Natural killer cell (primary cell): ENCODE measurements at regions not wholly inside any gene's neighbourhood (a gene's known extent, or its start where the extent isn't known, plus 50 kb on each side); places are given as distances from the start of the nearest gene placed in this dataset.

Source experiments
- ATAC-seq, 3 donors: fragments of 150-1000 bp in 2 of 3; fragments of 200-7000 bp in 1 of 3; cut with Tn5 transposase; 1 replicate in 1 of 3; 2 replicates in 2 of 3; pipeline ENCODE4 v1.10.0; 2021; ENCODE audit warnings: mild to moderate bottlenecking in 2 of 3, moderate library complexity in 2 of 3
- DNase-seq, 2 donors: peaks; one replicate each; pipeline versions ENCODE4 v3.0.0 to v3.0.0-alpha.2; 2013 to 2021; ENCODE audit warnings: mixed read lengths in 1 of 2
- H3K27ac ChIP-seq: one replicate; pipeline ENCODE4 v1.5.1; 2013; ENCODE audit warnings: mild to moderate bottlenecking, low read length
- H3K27me3 ChIP-seq: one replicate; pipeline ENCODE4 v1.6.1; 2013; ENCODE audit warnings: low read length; ENCODE audit not compliant: control insufficient read depth, insufficient read depth
- H3K36me3 ChIP-seq: one replicate; pipeline ENCODE4 v1.6.1; 2013; ENCODE audit warnings: low read length; ENCODE audit not compliant: control insufficient read depth, insufficient read depth
- H3K4me1 ChIP-seq: one replicate; pipeline ENCODE4 v1.6.1; 2013; ENCODE audit warnings: low read length; ENCODE audit not compliant: control insufficient read depth, insufficient read depth
- H3K4me3 ChIP-seq: one replicate; pipeline ENCODE4 v1.5.1; 2013; ENCODE audit warnings: low read length
- H3K9me3 ChIP-seq: one replicate; pipeline ENCODE4 v1.6.1; 2013; ENCODE audit warnings: low read length; ENCODE audit not compliant: control insufficient read depth, insufficient read depth
- H3K27ac Mint-ChIP-seq, 2 donors: one replicate each; pipeline ENCODE4 v1.8.0; 2022; ENCODE audit warnings: mild to moderate bottlenecking in 2 of 2, mixed read lengths in 2 of 2, moderate library complexity in 1 of 2
- H3K27me3 Mint-ChIP-seq, 2 donors: one replicate each; pipeline ENCODE4 v1.8.0; 2022; ENCODE audit warnings: low read depth in 2 of 2, mixed read lengths in 2 of 2
- H3K36me3 Mint-ChIP-seq: one replicate; pipeline ENCODE4 v1.8.0; 2022; ENCODE audit warnings: mixed read lengths
- H3K4me1 Mint-ChIP-seq, 2 donors: one replicate each; pipeline ENCODE4 v1.8.0; 2022; ENCODE audit warnings: mixed read lengths in 2 of 2
- H3K4me3 Mint-ChIP-seq: one replicate; pipeline ENCODE4 v1.8.0; 2022; ENCODE audit warnings: mild to moderate bottlenecking, moderate library complexity, mixed read lengths
- H3K9me3 Mint-ChIP-seq, 2 donors: one replicate each; pipeline ENCODE4 v1.8.0; 2022; ENCODE audit warnings: mixed read lengths in 2 of 2
- WGBS: methylation state at CpG from one replicate; pipeline ENCODE4 v1.1.7; 2013; ENCODE audit warnings: missing lambda C conversion rate; ENCODE audit not compliant: insufficient coverage; 5-methylcytosine and 5-hydroxymethylcytosine counted together
- intact Hi-C: fragments of 100-400 bp; cut with micrococcal nuclease; formaldehyde crosslinking; loops from one replicate; pipeline ENCODE4 v1.14.2; 2022
- TF ChIP-seq, protein P1 (sequence below): fragments of 200-600 bp; IDR thresholded peaks from one replicate; pipeline ENCODE4 v1.8.0; 2022; ENCODE audit warnings: antibody characterized with exemption

DNA sequence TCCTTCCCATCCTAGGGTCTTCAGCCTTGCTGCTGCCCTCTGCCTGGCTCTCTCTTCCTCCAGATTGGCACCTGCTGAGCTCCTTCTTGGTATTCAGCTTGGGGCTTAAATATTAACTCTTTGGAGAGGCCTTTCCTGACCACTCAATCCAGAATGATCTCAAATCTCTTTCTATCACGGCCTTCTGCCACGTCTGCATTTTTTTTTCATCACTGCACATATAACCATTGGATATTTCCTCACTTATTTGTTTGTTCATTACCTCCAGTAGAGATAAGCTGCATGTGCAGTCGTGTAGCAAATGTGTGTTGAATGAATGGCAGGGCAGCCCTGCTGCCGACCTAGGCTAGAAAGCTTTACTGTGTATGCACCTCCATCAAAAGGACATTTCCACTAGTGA lies 51.6 kb upstream of the MPP7 start:
- Mint-ChIP-seq H3K4me1 (no peaks in the 10 kb centered on the region), H3K9me3 (no peaks in the 10 kb centered on the region), H3K27ac (no peak overlapping the region), H3K36me3 (no peaks in the 10 kb centered on the region), H3K4me3 (no peak overlapping the region), H3K27me3 (no peaks in the 10 kb centered on the region)
- H3K4me1 ChIP-seq = no peaks in the 10 kb centered on the region
- TF ChIP-seq, protein P1, sequence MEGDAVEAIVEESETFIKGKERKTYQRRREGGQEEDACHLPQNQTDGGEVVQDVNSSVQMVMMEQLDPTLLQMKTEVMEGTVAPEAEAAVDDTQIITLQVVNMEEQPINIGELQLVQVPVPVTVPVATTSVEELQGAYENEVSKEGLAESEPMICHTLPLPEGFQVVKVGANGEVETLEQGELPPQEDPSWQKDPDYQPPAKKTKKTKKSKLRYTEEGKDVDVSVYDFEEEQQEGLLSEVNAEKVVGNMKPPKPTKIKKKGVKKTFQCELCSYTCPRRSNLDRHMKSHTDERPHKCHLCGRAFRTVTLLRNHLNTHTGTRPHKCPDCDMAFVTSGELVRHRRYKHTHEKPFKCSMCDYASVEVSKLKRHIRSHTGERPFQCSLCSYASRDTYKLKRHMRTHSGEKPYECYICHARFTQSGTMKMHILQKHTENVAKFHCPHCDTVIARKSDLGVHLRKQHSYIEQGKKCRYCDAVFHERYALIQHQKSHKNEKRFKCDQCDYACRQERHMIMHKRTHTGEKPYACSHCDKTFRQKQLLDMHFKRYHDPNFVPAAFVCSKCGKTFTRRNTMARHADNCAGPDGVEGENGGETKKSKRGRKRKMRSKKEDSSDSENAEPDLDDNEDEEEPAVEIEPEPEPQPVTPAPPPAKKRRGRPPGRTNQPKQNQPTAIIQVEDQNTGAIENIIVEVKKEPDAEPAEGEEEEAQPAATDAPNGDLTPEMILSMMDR = no peak
- WGBS = 89% methylated on average over 4 of the region's 4 CpGs
- DNase-seq = no peak
- H3K9me3 ChIP-seq = no peaks in the 10 kb centered on the region
- no peaks in the 10 kb centered on the region for H3K27me3 ChIP-seq
- H3K36me3 ChIP-seq = no peaks in the 10 kb centered on the region
- intact Hi-C loops = no loop called here
- H3K4me3 ChIP-seq = no peak overlapping the region
- H3K27ac ChIP-seq = no peak overlapping the region
- no peak for ATAC-seq

DNA sequence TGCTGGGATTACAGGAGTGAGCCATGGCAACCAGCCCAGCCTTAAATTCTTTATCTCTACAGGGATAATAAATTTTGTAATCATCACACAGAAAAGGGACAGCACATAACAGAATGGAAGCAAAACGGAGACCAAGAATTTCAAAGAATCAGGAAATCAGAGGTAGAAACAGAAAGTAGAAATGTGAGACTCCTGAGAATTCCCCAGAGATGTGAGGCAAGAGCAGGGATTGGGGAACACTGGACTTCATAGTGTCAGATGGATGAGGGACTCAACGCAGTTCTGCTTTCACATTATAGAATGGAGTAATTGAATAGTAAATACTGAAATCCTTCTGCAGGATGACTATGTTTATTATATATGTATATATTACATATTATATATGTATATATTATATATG lies 52.5 kb upstream of the MPP7 start:
- Mint-ChIP-seq H3K4me1 (no peaks in the 10 kb centered on the region), H3K9me3 (no peaks in the 10 kb centered on the region), H3K36me3 (no peaks in the 10 kb centered on the region), H3K27me3 (no peaks in the 10 kb centered on the region), H3K4me3 (no peak overlapping the region), H3K27ac (no peak overlapping the region)
- Histone ChIP-seq H3K4me1 (no peaks in the 10 kb centered on the region), H3K9me3 (no peaks in the 10 kb centered on the region), H3K36me3 (no peaks in the 10 kb centered on the region), H3K27ac (no peak overlapping the region), H3K27me3 (no peaks in the 10 kb centered on the region), H3K4me3 (no peak overlapping the region)
- ATAC-seq = no peak
- no peak for DNase-seq
- 91% methylated on average over 2 of the region's 2 CpGs for WGBS
- intact Hi-C loops = no loop called here
- TF ChIP-seq, protein P1 = no peak

DNA sequence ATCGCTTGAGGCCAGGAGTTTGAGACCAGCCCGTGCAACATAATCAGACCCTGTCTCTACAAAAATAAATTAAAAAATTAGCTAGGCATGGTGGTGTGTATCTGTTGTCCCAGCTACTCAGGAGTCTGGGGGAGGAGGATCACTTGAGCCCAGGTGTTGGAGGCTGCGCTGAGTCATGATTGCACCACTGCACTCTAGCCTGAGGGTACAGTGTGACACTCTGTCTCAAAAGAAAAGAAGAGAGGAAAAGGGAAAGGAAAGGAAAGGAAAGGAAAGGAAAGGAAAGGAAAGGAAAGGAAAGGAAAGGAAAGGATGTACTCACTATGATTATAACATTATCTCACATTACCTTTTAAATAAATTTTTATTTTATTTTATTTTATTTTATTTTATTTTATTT lies 56.5 kb upstream of the MPP7 start:
- Histone ChIP-seq H3K36me3 (no peaks in the 10 kb centered on the region), H3K27me3 (no peaks in the 10 kb centered on the region), H3K4me1 (no peaks in the 10 kb centered on the region), H3K27ac (no peak overlapping the region), H3K4me3 (no peak overlapping the region), H3K9me3 (no peaks in the 10 kb centered on the region)
- H3K4me3 Mint-ChIP-seq = no peak overlapping the region
- H3K36me3 Mint-ChIP-seq = no peaks in the 10 kb centered on the region
- no peaks in the 10 kb centered on the region for H3K4me1 Mint-ChIP-seq
- no peak overlapping the region for H3K27ac Mint-ChIP-seq
- intact Hi-C loops = no loop called here
- ATAC-seq = no peak
- no peaks in the 10 kb centered on the region for H3K9me3 Mint-ChIP-seq
- H3K27me3 Mint-ChIP-seq = no peaks in the 10 kb centered on the region
- no peak for DNase-seq
- whole genome bisulfite sequencing = 100% methylated on average over 1 of the region's 3 CpGs
- TF ChIP-seq, protein P1 = no peak

DNA sequence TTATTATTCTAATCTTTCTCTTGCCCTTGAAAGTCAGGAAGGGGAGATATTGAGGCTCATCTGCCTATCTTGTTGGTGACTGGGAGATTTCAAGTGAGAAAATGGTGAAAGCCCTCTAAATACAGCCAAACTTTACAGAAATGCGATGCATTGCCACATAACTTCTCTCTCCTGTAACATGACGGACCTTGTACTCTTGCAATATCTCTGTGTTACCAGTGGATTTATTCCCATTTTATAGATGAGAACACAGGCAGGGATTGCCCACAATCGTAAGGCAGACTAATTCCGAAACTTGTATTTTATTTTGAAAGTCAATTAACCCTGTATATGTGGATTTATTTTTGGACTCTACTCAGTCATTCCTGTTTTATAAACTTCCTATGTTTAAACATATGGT lies 57.3 kb upstream of the MPP7 start:
- 93% methylated on average over 2 of the region's 4 CpGs for WGBS
- TF ChIP-seq, protein P1 = no peak
- H3K36me3 ChIP-seq = no peaks in the 10 kb centered on the region
- H3K9me3 Mint-ChIP-seq = no peaks in the 10 kb centered on the region
- no peaks in the 10 kb centered on the region for H3K4me1 ChIP-seq
- H3K4me1 Mint-ChIP-seq = peaks cover under 1% of the 10 kb centered on the region in 2 donors
- no peaks in the 10 kb centered on the region for H3K9me3 ChIP-seq
- no peaks in the 10 kb centered on the region for H3K27me3 Mint-ChIP-seq
- no peak for DNase-seq
- H3K27ac Mint-ChIP-seq = no peak overlapping the region
- no peak overlapping the region for H3K27ac ChIP-seq
- no peak overlapping the region for H3K4me3 ChIP-seq
- no peak for ATAC-seq
- intact Hi-C loops = no loop called here
- H3K4me3 Mint-ChIP-seq = no peak overlapping the region
- no peaks in the 10 kb centered on the region for H3K27me3 ChIP-seq
- no peaks in the 10 kb centered on the region for H3K36me3 Mint-ChIP-seq
